ENCODE measurements at regions not wholly inside any gene's neighbourhood (a gene's known extent, or its start where the extent isn't known, plus 50 kb on each side); places are given as distances from the start of the nearest gene placed in this dataset.
"Not testable (repeated sequence)": the region's sequence is repeated elsewhere in the genome, so short reads cannot be mapped to it uniquely, and the experiment has no call there.

- no peak for TF ChIP-seq CTCF (IDR thresholded peaks at IDR 0.05; ENCODE audit: insufficient read depth, low read depth, low read length, missing control alignments)
- DNase-seq (ENCODE audit: low read depth) = no peak
Observed at GRCh38 chr15:87487484-87487883, 769.1 kb downstream of the NTRK3 start.

DNA sequence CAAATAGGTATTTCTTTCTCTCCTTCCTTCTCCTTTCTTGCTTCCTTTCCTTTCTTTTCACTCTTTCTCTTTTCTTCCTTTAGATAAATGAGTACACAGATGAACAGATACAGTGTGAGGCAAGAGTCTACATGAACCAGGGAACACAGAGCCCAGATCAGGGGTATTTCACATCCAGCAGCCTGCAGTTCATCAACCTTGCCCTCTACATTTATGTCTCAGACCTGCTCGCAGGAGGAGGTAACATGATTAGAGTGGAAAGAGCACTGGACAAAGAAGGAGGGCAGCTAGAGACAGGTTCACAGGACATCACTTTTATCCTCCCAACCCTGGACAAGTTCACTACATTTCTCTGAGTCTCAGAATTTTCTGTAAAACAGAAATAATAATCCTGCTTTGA, 773.1 kb downstream of the NTRK3 start:
- no peak for DNase-seq (ENCODE audit: low read depth)
- no peak for TF ChIP-seq CTCF (IDR thresholded peaks at IDR 0.05; ENCODE audit: insufficient read depth, low read depth, low read length, missing control alignments)
- H3K4me3 ChIP-seq (ENCODE audit: low read length) = no peak overlapping the region

More at GRCh38 chr15:87487484-87487883, 769.1 kb downstream of the NTRK3 start:
- H3K4me3 ChIP-seq (ENCODE audit: low read length) = no peak overlapping the region

DNA sequence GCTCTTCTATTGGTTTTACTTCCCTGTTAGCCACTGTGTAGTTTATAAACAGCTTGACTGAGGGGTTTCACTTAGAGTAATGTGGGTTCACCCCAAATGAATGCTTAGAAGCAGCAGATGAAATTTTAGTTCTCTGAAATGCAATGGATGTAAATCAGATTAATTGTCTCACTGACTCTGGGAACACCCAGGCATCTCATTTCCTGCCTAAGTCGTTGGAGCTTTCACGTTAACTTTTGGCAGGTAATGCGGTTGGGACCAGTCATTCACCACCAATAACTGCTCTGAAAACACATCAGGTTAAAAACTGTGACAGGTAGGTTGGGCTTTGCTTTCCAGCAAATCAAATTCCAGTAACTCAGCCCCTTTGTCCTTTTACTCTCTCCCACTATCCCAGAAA, 775.4 kb downstream of the NTRK3 start:
- no peak for DNase-seq (ENCODE audit: low read depth)
- no peak overlapping the region for H3K4me3 ChIP-seq (ENCODE audit: low read length)
- no peak for TF ChIP-seq CTCF (IDR thresholded peaks at IDR 0.05; ENCODE audit: insufficient read depth, low read depth, low read length, missing control alignments)

DNA sequence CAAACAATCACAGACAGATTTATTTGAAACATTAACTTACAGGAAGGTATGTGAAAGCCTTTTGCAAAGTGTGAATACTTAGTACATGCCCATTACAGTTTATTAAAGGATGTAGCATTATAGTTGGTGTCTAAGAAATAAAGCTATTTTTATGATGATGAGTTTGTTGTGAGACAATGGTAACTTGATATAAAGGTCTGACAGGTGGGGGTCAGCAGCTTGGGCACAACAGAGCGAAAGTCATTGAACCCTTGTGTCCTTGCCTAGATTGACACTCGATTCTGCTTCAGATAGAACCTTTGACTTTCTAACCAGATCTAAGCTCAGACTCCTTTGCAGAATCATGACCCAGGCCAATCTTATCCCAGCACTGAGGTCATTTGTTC, 777.9 kb downstream of the NTRK3 start:
- no peak for TF ChIP-seq CTCF (IDR thresholded peaks at IDR 0.05; ENCODE audit: insufficient read depth, low read depth, low read length, missing control alignments)
- H3K4me3 ChIP-seq (ENCODE audit: low read length) = no peak overlapping the region
- no peak for DNase-seq (ENCODE audit: low read depth)

- DNase-seq (ENCODE audit: low read depth) = peak; percentile 87
- no peak overlapping the region for H3K4me3 ChIP-seq (ENCODE audit: low read length)
- no peak for TF ChIP-seq CTCF (IDR thresholded peaks at IDR 0.05; ENCODE audit: insufficient read depth, low read depth, low read length, missing control alignments)
Observed at GRCh38 chr15:87477737-87478686, 778.5 kb downstream of the NTRK3 start.

DNA sequence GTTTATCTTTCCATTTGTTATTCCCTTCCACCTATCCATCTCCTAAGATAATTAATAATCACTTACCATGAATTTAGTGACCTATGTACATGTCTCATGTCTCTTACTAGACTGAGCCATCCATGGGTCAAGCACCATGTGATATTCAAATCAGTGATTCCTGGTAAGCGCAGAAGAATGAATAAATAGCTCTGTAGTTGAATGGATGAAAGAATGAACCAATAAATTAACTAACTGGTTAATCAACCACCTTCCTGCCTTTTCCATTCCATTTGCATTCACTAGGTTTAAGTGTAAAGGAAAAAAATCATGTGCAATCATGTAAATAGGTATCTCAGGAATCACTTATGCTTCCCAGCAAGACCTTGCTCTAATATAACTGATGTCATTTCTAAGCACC, 779.5 kb downstream of the NTRK3 start:
- no peak for DNase-seq (ENCODE audit: low read depth)
- TF ChIP-seq CTCF (IDR thresholded peaks at IDR 0.05; ENCODE audit: insufficient read depth, low read depth, low read length, missing control alignments) = no peak
- H3K4me3 ChIP-seq (ENCODE audit: low read length) = no peak overlapping the region

DNA sequence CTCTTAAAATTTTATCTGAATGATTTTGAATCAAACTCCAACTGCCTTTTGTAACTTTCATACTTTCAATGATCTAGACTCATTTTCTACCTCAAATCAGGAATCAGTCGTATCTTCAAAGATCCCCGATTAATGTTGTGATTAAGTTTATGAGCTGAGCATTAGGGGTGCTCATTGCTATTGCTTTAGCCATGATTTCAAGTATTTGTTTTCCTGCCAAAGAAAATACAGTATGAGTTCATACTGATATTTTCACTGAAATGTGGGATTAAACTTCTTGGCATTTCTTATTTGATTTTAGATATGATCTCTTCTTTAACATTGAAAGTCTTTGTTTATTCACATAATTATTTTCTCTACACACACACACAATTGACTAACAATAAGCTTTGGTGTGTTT, 785.6 kb downstream of the NTRK3 start:
- no peak for TF ChIP-seq CTCF (IDR thresholded peaks at IDR 0.05; ENCODE audit: insufficient read depth, low read depth, low read length, missing control alignments)
- DNase-seq (ENCODE audit: low read depth) = no peak
- no peak overlapping the region for H3K4me3 ChIP-seq (ENCODE audit: low read length)

- H3K4me3 ChIP-seq (ENCODE audit: low read length) = not testable (repeated sequence)
- peak; percentile 60 for DNase-seq (ENCODE audit: low read depth)
Observed at GRCh38 chr15:87463956-87464355, 792.6 kb downstream of the NTRK3 start.

Data from epithelial cell of esophagus (primary cell).